Stimulated activated CD8-positive, alpha-beta memory T cell treated with anti-CD3 and anti-CD28 coated beads, Interleukin-15, amount 100 ng/mL, for 48 hours (primary cell): ENCODE measurements at regions not wholly inside any gene's neighbourhood (a gene's known extent, or its start where the extent isn't known, plus 50 kb on each side); places are given as distances from the start of the nearest gene placed in this dataset.
"Not testable (repeated sequence)": the region's sequence is repeated elsewhere in the genome, so short reads cannot be mapped to it uniquely, and the experiment has no call there.

Experiments used
- DNase-seq, 2 donors: peaks; one replicate each; pipeline ENCODE4 v3.0.0-alpha.2; 2020; ENCODE audit warnings: low read depth in 2 of 2

DNA sequence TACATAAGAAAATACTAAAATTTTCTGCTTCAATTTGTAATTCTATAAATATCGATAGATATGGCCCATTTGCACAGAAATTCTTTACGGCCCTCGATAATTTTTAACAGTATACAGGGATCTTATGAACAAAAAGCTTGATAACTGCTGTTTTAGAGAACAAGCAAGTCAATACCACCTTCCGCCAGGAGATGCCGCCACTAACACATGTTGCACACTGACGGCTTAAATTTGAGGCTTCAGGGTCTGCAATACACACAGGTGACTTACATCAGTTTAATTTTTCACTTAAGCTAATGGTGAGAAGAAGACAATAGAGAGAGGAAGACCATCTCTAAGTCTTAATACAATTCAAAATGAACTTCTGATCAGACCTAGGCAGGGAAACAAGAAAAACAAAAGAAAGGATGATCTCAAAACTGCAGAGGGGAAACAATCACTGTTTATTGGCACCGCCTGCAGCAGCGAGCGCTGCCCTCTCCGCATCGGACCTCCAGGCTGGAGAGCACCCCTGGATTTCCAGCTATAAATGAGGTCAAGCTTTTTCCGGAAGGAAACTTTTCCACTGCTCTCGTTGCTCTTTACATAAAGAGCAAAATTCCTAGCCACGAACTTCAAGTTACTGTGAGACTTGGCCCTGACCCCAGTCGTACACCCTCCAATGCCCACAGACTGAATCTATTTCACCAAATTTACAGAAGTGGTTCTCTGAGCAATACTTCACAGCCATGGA lies 53.9 kb downstream of the OTOR start:
- peak; percentile 12 to 13 for DNase-seq

DNA sequence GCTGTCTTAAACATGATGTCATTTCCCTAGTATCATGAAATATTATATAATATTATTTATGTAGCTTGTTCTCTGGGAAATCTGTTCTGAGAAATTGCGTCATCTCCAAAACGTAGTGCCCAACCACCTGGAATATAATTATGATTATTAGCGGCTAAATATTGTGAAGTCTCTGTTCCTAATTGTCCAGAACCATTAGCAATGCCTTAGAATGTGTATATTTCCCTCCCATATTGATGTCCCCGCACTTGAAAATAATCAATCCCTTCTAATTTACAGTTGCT lies 54.4 kb downstream of the OTOR start:
- DNase-seq: no peak

DNA sequence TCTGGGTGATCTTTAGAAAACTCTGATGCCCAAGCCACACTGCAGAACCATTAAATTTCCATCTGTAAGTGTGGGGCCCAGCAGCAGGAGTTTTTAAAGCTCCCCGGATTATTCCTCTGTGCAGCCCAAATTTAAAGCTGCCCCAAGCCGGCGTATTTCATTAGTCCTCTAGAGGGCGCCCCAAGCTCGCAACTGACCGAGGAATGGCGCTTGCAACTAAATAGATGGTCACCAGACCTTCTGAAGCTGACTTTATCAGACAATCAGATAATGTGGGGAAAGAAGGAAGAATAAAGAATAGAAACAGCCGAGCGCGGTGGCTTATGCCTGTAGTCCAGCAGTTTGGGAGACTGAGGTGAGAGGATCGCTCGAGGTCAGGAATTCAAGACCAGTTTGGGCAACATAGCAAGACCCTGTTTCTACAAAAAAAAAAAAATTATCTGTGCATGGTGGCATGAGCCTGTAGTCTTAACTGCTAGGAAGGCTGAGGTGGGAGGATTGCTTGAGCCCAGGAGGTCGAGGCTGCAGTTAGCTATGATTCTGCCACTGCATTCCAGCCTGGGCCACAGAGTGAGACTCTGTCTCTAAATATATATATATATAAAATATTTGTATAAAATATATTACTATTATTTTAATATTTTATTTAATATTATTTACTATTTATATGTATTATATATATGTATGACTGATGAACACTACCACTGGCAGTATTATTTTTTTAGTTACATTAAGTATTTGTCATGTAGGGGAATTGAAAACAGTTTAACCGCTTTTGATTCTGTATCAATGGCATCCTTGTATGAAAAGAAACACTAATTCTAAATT lies 56.0 kb downstream of the OTOR start:
- peak in 1 of 2 donors; percentile 2 for DNase-seq

DNA sequence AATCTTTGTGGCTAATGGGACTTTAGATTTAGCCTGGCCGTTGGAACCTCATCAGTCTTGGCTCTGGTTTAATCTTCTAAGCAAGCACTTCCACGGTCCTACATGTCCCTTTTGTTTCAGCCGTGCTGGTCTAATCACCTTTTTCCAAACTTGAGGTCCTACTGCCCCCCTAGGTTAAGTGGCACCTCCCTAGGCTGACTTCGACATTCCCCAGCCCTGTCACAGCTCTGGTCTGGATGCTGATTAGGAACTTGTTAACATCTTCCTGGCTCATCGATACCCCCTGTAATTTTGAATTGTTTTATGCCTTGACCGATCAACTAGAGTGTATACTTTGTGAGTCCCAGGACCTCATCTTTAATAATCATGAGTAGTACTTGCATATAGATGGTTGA lies 56.6 kb downstream of the OTOR start:
- no peak for DNase-seq

DNA sequence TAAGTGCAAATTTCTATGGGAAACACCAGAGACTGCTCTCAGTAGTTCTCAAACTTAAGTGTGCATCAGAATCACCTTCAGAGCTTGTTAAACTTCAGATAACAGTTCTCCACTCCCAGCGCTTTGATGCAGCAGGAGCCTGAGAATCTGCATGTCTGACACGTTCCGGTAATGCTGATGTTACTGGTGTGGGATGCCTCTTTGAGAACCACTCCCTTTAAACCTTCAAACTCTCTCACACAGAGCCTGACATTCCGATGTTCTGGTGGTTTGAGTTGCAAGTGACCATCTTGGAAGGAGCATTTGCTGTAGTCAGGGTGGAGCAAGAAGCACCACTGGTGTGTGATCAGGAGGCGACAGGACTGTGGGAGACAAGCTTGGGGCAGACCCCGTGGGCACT lies 57.9 kb downstream of the OTOR start:
- DNase-seq: no peak

DNA sequence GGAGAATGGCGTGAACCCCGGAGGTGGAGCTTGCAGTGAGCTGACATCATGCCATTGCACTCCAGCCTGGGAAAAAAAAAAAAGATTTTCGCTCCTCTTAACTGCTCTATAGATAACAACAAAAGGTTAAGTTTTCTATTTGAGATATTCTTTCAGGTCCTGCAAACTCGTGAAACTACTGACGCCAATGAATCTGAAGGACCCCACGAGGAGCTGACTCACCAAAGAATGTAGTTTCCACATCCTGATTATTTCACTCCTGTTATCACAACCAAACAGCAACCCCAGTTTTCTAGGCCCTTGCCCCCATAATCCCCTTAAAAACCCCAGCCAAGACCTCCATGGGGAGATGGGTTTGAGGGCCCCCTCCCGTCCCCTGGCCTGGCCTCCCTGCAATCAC lies 58.7 kb downstream of the OTOR start:
- DNase-seq: no peak

DNA sequence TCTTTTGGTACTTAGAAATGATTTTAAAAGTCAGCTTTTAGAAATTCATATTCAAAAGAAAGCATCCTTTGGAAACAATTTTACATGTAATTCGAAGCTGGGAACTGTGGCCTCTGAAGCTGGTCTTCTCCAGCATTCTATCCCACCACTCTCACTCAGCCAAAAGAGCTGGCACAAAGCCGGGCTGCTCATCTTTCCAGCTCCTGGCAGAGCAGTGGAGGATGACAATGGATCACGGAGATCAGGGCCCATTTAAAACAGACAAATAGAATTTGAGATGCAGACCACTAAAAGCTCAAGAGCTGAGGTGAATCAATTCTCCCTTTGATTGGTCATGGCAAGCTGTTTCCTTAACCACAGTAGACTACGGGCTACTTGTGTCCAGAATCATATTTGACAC lies 60.6 kb downstream of the OTOR start:
- DNase-seq: no peak

DNA sequence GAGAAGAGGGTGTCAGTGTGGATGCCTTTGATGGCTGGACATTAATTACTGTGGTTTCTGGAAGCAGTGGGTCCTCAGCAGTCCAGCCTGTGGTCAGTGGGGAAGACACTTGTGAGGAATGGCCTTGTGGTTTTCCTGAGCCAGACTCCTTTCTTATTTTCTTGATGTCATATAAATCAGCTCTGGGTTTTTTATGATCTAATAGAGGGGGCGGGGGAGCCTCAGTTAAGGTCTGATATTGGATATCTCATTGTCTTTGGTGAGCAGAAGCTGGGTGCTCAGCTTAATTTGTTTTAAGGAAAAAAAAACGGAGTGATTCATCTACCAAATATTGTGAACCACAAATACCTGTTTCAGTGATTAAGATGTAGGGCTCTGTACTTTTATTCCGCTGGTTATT lies 62.1 kb downstream of the OTOR start:
- no peak for DNase-seq

DNA sequence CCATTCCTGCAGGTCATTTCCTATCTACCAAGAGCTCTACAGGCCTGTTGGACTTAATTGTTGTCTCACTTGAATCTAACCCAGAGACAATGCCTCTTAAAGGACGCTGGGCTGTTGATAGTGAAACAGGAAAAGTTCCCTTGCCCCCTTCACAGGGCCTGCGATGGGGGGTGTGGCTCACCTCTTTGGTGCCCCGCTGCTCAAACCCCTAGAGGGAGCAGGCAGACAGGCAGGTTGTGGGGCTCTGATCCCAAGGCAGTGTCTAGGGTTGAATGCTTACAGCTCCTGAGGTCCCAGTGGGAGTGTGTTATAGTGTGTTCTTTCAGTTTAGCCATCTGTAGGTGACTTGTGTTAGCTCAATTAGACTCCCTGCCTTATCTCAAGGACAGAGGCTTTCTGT lies 68.0 kb downstream of the OTOR start:
- no peak for DNase-seq

DNA sequence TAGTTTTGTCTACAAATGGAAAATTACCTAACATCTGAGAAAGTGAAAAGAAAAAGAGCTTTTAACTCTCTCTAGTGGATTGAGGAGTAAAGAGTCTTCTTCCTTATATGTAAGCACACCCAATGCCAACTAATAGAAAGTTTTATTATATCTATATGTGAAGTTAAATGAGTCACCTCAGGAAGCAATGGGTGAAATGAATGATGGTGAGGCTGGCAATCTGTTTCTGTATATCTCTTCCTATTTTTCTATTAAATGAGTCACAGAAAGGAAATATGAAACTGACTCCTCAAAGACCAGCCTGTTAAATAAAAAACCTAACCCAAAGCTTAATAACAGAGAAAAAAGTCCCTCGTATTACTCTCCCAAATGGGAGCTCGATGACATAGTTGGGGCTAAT lies 71.3 kb downstream of the OTOR start:
- DNase-seq: no peak

DNA sequence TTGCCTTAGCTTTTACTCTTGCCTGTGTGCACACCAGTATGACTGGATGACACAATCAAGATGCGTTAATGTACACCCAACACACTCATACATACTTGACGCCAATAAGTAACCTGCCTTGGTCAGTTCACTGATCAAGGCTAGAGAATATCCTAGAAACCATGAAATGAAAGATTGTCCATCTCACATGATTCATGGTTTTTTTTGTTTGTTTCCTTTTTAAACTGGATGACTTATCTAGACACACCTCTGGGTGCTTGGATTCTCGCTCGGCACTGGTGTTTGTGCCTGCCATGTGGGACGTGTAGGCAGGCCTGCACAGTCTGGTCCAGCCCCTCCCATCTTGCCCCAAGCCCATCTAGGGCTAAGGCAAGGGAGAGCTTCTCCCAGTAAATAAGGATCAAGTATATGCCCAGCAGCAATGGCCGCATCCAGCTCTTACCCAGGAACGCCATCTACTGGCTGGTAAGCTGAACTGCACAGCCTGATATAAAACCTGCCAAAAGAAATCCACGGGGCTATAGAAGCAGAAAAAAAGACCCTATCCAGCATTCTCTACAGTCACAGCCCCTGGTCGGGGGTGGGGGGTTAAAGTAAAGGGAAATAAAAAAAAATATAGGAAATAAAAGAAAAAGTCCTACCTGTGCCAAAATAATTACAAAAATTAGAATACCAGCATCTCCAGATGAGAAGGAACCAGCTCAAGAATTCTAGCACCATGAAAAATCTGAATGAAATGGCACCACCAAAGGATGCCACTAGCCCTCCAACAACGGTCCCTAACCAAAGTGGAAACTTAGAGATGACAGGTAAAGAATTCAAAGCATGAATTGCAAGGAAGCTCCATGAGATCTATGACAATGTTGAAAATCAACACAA lies 73.3 kb downstream of the OTOR start:
- no peak for DNase-seq

DNA sequence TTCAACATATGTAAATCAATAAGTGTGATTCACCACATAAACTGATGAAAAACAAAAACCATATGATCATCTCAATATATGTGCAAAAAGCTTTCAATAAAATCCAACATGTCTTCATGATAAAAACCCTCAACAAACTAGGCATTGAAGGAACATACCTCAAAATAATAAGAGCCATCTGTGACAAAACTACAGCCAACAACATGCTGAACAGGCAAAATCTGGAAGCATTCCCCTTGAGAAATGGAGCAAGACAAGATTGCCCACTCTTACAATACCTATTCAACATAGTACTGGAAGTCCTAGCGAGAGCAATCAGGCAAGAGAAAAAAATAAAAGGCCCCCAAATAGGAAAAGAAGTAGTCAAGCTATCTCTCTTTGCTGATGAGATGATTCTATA lies 76.5 kb downstream of the OTOR start:
- no peak for DNase-seq

DNA sequence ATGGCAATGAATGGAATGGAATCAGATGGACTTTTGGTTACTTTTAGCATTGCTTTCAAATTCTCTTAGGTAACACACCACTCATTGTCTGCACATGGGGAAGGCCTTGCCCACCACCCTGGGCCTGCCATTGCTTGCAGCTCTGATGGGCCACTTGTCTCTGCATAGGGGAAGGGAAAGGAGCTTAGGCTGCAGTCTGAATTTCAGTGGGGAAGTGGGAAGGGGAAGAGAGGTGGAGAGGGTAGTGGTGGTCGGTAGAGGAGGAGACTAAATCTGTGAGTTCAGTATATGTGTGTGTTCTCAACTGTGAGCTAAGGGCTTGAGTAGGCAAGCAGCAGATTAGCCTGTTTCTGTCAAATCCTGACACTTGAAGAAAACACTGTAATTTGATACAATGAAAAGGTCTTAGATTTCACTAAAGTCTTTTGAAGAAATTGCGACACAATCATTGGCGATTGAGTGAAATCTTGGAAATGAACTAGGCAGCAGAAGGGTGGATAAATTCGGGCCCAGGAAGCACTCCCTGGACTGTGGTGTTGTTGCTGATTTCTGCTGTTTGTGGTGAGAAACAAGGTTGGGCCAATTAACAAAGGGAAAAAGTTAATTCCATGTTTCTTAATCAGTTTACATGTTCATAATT lies 80.6 kb downstream of the OTOR start:
- no peak for DNase-seq

DNA sequence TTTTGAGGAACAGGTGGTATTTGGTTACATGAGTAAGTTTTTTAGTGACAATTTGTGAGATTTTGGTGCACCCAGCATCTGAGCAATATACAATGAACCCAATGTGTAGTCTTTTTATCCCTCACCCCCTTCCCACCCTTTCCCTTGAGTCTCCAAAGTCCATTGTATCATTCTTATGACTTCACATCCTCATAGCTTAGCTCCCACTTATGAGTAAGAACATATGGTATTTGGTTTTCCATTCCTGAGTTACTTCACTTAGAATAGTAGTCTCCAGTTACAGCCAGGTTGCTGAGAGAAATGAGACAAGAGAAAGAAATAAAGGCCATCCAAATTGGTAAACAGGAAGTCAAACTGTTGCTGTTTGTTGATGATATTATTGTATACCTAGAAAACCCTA lies 87.5 kb downstream of the OTOR start:
- not testable (repeated sequence) for DNase-seq

DNA sequence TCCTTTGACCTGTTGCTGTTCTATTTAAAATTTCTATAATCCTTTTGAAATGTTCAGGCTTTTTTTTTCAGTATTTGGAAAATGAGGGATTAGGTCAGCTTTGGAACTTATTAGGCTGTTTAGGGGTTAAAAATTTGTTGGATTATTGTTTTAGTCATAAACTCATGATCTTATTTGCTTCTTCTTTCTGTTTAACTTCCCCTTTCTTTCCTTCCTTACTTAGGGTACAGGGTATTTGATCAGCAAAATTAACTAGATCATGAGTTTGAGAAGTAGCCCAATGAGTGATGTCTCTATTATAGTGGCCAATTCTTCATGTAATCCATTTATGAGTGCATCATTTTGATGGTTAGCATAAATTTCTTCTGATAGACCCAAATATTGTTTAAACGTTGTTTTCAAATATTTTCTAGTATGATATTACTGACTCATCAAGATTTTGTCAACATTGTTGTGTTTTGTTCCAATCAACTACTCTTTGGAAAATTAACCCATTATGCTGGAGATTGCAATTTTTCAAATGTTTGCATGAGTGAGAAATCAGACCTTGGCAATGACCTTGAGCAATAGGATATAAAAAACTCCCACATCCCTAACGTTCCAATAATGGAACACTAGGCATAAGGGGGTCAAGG lies 94.4 kb downstream of the OTOR start:
- no peak for DNase-seq

DNA sequence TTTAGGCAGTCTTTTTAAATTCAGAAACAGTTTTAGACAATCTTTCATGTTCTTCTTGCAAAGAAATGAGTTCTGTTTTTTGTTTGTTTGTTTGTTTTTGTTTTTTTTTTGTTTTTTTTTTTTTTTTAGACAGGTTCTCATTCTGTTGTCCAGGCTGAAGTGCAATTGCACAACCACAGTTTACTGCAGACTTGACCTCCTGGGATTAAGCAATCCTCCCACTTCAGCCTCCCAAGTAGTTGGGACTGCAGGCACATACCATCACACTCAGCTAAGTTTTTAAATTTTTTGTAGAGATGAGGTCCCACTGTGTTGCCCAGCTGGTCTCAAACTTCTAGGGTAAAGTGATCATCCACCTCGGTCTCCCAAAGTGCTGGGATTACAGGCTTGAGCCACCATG lies 96.2 kb downstream of the OTOR start:
- no peak for DNase-seq

DNA sequence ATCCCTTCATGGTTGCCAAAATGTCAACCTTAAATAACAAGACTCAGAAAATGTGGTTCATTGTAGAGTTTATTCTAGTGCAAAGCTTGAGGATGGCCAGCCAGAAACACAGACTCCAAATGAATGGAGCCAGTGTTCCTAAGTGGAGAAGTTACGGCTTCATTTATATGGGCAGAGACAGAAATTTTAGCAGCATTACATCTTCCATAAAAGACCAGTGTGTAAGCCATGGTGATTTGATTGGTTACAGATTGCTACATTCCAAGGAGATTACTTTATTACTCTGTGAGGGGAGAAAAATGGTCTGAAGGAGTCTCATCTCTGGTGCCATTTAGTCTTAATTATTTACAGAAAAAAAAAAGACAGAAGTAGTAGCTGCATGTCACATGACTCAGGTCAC lies 97.8 kb downstream of the OTOR start:
- no peak for DNase-seq

DNA sequence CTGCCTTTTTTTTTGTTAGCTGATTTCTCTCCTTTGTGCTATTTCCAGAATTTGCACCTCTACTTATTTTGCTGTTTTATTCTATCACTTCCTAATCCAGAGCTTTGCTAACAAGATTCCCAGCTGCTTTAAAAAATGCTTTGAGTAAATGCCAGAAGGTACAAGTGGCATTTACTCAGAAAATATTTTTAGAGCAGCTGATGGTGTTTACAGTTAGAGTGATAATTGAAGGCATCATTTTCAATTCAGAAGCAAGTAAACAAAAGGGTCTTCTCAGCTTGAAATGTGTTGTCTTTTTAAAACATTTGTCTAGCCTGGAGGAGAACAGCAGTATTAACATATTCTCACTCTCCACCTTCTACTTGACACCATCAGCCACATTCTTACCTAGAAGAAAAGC lies 99.9 kb downstream of the OTOR start:
- no peak for DNase-seq

DNA sequence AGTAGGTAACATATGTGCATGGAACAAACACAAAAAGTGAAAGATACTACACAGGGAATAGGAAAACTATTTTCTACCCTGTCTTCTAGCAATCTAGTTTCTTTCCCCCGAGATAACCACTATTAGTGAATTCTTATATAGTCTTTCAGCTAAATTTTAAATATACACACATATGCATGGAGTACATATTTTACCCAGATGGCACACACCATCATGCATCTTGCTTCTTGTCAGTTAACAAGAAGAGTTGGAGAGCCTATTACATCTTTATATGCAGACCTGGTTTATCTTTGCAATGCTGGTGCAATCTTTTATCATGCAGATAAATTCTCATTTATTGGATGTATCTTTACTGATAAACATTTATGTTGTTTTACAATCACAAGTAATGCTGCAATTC lies 100.4 kb downstream of the OTOR start:
- no peak for DNase-seq

DNA sequence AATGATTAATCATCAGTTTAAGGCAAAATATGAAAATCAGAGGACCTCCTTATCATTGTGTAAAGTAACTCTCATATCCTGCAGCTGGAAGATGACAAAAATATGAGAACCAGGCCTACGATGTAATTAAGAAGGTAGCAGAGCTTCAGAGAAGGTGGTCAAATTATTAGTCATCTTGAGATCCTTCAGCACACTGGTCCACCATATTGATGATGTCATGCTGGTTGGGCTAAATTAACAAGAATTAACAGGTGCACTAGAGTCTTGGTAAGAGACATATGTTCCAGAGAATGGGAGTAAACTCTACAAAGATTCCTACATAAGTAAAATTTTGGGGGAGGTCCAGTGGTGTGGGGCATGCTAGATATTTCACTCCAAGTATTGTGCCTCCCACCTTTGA lies 112.8 kb downstream of the OTOR start:
- no peak for DNase-seq

DNA sequence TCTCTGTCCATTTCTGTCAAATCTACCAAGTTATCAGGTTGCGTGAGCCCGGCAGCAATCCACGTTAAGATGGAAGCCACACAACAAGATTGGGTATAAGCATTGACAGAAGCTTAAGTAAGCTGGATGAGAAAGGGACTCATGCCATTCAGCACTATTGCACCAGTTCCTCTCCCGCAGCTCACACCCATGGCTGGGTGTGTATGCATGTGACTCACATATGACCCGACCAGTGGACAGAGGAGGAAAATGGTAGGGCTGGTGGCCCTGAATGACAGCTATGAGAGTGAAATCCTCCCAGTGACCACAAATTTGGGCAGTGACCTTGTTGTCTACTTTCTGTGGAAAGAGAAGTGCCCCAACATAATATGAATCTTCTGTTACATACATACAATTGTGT lies 113.5 kb downstream of the OTOR start:
- no peak for DNase-seq

DNA sequence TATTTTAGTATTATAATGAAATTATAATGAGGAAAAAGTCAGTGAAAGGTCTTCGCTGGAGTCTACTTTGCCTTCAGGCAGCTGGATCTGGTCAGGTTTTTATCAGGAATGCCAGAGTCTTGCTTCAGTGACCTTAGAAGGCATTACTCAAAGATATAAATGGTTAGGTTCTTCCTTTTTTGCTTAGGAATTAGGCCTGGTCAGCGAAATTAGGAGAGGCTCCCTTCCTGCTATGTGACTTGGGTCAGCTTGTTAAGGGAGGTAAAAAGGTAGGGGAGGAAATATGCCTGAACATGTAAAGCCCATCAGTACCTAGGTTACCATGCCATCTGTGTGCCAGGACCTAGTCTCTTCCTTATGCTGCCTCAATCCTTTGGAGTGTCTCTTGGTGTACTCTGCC lies 115.1 kb downstream of the OTOR start:
- DNase-seq: no peak
